ENCODE measurements at regions not wholly inside any gene's neighbourhood (a gene's known extent, or its start where the extent isn't known, plus 50 kb on each side); places are given as distances from the start of the nearest gene placed in this dataset.

GRCh38 chr18:55910296-55910695, 322.3 kb upstream of the TCF4 start:
- no peak for TF ChIP-seq CTCF (IDR thresholded peaks at IDR 0.05)
- TF ChIP-seq POLR2A (IDR thresholded peaks at IDR 0.05), result no peak
